ENCODE measurements at regions not wholly inside any gene's neighbourhood (a gene's known extent, or its start where the extent isn't known, plus 50 kb on each side); places are given as distances from the start of the nearest gene placed in this dataset.

DNA sequence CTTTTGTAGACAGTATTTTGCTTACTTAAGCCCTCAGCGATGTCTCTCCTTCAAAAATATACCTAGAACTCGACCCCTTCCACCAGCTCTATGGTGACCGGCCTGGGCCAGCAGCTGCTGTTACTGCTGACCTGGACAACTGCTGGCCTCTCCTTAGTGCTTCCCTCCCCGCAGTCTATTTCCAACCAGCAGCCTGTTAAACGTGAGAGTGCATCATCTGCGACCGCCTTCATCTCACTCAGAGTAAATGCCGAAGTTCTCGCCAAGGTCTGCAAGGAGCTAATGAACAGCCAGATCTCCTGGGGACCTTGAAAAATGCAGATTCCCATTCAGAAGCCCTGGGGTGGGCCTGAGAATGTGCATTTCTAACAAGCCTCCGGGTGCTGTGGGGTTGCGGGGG lies 86.7 kb downstream of the RPLP1 start:
- TF ChIP-seq, protein P1, sequence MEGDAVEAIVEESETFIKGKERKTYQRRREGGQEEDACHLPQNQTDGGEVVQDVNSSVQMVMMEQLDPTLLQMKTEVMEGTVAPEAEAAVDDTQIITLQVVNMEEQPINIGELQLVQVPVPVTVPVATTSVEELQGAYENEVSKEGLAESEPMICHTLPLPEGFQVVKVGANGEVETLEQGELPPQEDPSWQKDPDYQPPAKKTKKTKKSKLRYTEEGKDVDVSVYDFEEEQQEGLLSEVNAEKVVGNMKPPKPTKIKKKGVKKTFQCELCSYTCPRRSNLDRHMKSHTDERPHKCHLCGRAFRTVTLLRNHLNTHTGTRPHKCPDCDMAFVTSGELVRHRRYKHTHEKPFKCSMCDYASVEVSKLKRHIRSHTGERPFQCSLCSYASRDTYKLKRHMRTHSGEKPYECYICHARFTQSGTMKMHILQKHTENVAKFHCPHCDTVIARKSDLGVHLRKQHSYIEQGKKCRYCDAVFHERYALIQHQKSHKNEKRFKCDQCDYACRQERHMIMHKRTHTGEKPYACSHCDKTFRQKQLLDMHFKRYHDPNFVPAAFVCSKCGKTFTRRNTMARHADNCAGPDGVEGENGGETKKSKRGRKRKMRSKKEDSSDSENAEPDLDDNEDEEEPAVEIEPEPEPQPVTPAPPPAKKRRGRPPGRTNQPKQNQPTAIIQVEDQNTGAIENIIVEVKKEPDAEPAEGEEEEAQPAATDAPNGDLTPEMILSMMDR (IDR thresholded peaks at IDR 0.05; ENCODE audit: control extremely low read depth, extremely low read depth, low read depth, missing control alignments), result no peak
- CTCF ChIA-PET, result interaction anchor here (0.8 to 1.7 kb wide), 2 partner anchors 9 to 17 kb away, joined by 3 read pairs; no protein-coding TSS in a partner anchor
- POLR2A ChIA-PET, result no interaction called here
- DNase-seq (ENCODE audit: extremely low spot score), result no peak

DNA sequence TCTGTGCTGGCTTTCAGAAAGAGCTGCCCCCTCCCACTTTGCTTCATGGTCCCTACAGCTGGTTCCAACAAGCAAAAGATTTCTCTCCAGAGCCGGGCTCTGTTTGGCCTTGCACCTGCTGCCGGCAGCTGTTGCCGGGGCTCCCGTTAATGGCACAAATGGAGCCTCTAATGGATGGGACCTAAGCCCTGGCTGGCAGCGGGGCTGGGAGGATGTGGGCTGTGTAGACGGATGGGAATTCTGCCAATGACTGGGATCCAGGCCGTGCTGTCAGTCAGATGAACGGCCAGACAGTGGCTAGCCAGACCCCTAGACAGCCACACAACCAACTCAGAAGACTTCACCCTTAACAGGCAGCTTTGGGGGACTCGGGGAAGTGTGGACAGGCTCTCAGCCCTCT lies 88.0 kb downstream of the RPLP1 start:
- TF ChIP-seq, protein P1 (IDR thresholded peaks at IDR 0.05; ENCODE audit: control extremely low read depth, extremely low read depth, low read depth, missing control alignments), result no peak
- no peak for DNase-seq (ENCODE audit: extremely low spot score)
- CTCF ChIA-PET, result no interaction called here
- POLR2A ChIA-PET, result no interaction called here

DNA sequence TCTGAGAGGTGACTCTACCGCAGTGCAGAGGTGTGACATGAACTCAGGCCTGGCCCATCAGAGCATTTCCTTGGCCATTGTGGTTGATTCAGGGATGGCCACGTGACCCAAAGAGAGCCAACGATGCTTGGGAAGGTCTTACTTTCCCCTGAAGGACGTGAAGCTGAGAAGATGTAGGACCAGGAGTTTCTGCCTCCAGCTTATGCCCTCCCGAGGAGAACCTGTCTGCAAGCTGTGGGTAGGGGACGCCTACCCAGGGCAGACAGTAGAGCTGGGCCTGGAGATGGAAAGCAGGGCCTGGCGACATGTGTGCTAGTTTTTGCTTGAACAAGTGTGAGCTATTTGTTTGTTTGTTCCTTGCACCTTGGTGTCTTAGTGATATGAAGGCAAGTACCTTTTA lies 89.4 kb downstream of the RPLP1 start:
- ChIA-PET CTCF (interaction anchor here (1.1 kb wide), 1 partner anchor 12 kb away, joined by 5 read pairs; no protein-coding TSS in a partner anchor), POLR2A (no interaction called here)
- no peak for DNase-seq (ENCODE audit: extremely low spot score)
- TF ChIP-seq, protein P1 (IDR thresholded peaks at IDR 0.05; ENCODE audit: control extremely low read depth, extremely low read depth, low read depth, missing control alignments), result no peak

DNA sequence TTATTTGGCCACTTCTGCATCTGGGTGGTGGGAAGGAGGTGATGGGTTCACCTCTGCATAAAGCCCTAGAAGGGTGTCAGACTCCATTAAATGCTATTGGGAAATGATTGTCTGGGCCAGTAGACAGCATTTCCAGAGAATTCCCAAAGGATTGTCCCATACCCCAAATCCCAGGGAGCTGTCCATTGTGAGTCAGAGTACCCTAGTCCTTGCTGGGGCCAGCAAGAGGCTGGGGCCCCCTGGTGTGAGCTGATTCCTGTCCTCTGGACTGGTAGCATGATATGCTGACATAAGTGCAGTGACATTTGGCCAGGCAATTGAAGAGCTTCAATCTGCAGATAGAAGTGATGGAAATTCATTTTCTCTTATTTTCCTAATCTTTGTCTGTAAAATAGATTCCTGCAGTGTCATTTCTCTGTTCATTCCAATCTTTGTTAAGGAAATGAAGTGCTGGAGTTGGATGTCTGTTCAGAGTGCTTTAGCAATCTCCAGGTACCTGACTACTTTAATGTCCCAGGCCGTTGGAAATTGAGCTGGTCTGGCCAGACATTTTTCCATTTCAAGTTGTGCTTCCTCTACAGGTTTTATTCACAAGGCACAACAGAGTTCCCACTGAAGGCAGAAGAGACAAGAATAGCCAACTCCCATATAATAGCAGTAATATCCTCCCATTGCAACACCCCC lies 91.2 kb downstream of the RPLP1 start:
- CTCF ChIA-PET, result interaction anchor here (1.0 kb wide), 1 partner anchor 10 kb away, joined by 3 read pairs; no protein-coding TSS in a partner anchor
- POLR2A ChIA-PET, result no interaction called here
- DNase-seq (ENCODE audit: extremely low spot score), result no peak
- TF ChIP-seq, protein P1 (IDR thresholded peaks at IDR 0.05; ENCODE audit: control extremely low read depth, extremely low read depth, low read depth, missing control alignments), result no peak

GRCh38 chr15:69544365-69545113 lies 91.9 kb downstream of the RPLP1 start:
- TF ChIP-seq, protein P1 (IDR thresholded peaks at IDR 0.05; ENCODE audit: control extremely low read depth, extremely low read depth, low read depth, missing control alignments), result no peak
- POLR2A ChIA-PET, result no interaction called here
- CTCF ChIA-PET, result no interaction called here
- DNase-seq (ENCODE audit: extremely low spot score), result no peak

- ChIA-PET POLR2A (no interaction called here), CTCF (no interaction called here)
- no peak for DNase-seq (ENCODE audit: extremely low spot score)
- TF ChIP-seq, protein P1 (IDR thresholded peaks at IDR 0.05; ENCODE audit: control extremely low read depth, extremely low read depth, low read depth, missing control alignments), result no peak
Measured at GRCh38 chr15:69546182-69546581, 93.6 kb downstream of the RPLP1 start.

All from GM10248 (cell line).